Keratinocyte (primary cell): ENCODE measurements at regions not wholly inside any gene's neighbourhood (a gene's known extent, or its start where the extent isn't known, plus 50 kb on each side); places are given as distances from the start of the nearest gene placed in this dataset.

Source experiments
- DNase-seq: peaks from one replicate; pipeline ENCODE4 v3.0.0-alpha.2; 2011; ENCODE audit warnings: low read depth, missing footprints, low spot score
- FAIRE-seq: peaks from 2 replicates; lab custom pipeline; 2011; peaks lifted over from hg19 to GRCh38; lab: Jason Lieb, UNC
- H2AFZ ChIP-seq: 2 replicates; pipeline ENCODE4 v1.6.0; 2012; ENCODE audit warnings: low read length, control low read depth, inconsistent platforms; ENCODE audit not compliant: control insufficient read depth
- H3K27ac ChIP-seq: 2 replicates; pipeline ENCODE4 v1.5.1; 2011; ENCODE audit warnings: low read length; ENCODE audit not compliant: control insufficient read depth, insufficient read depth
- H3K27me3 ChIP-seq: 3 replicates; pipeline ENCODE4 v1.6.0; 2011; ENCODE audit warnings: low read length; ENCODE audit not compliant: control insufficient read depth, insufficient read depth; ENCODE audit errors: extremely low read depth
- H3K36me3 ChIP-seq, 2 experiments: 2 replicates in 1 of 2; 3 replicates in 1 of 2; pipeline ENCODE4 v1.5.1; 2011; ENCODE audit warnings: low read length in 2 of 2, mild to moderate bottlenecking in 1 of 2; ENCODE audit not compliant: control insufficient read depth in 2 of 2, insufficient read depth in 2 of 2; ENCODE audit errors: extremely low read depth in 1 of 2
- H3K4me1 ChIP-seq: 3 replicates; pipeline ENCODE4 v1.5.1; 2011; ENCODE audit warnings: low read length; ENCODE audit not compliant: control insufficient read depth, insufficient read depth; ENCODE audit errors: extremely low read depth
- H3K4me2 ChIP-seq: 3 replicates; pipeline ENCODE4 v1.6.0; 2011; ENCODE audit warnings: low read depth, low read length; ENCODE audit not compliant: control insufficient read depth, insufficient read depth; ENCODE audit errors: extremely low read depth
- H3K4me3 ChIP-seq, 3 experiments: fragments of 200-600 bp in 1 of 3; sonication (generic) in 1 of 3; 2 replicates in 2 of 3; 3 replicates in 1 of 3; pipeline ENCODE4 v1.5.1; 2011 to 2016; ENCODE audit warnings: low read length in 3 of 3, mild to moderate bottlenecking in 3 of 3, control low read depth in 2 of 3, inconsistent platforms in 1 of 3, low read depth in 1 of 3, mixed read lengths in 1 of 3, mixed run types in 1 of 3, moderate library complexity in 1 of 3; ENCODE audit not compliant: control insufficient read depth in 2 of 3, insufficient read depth in 2 of 3; ENCODE audit errors: extremely low read depth in 1 of 3
- H3K79me2 ChIP-seq: 2 replicates; pipeline ENCODE4 v1.6.0; 2012; ENCODE audit warnings: low read length; ENCODE audit not compliant: control insufficient read depth, insufficient read depth
- H3K9ac ChIP-seq: 3 replicates; pipeline ENCODE4 v1.6.0; 2011; ENCODE audit warnings: low read length; ENCODE audit not compliant: control insufficient read depth, insufficient read depth; ENCODE audit errors: extremely low read depth
- H3K9me1 ChIP-seq: 3 replicates; pipeline ENCODE4 v1.6.0; 2011; ENCODE audit warnings: low read length; ENCODE audit not compliant: control insufficient read depth, insufficient read depth; ENCODE audit errors: extremely low read depth
- H3K9me3 ChIP-seq: 2 replicates; pipeline ENCODE4 v1.5.1; 2012; ENCODE audit warnings: low read depth, low read length; ENCODE audit not compliant: control insufficient read depth
- H4K20me1 ChIP-seq: 3 replicates; pipeline ENCODE4 v1.6.0; 2011; ENCODE audit warnings: low read length; ENCODE audit not compliant: control insufficient read depth, insufficient read depth; ENCODE audit errors: extremely low read depth
- EZH2 ChIP-seq: IDR thresholded peaks from one replicate; pipeline ENCODE4 v1.6.1; 2012; ENCODE audit warnings: inconsistent platforms, mild to moderate bottlenecking, low read length, moderate library complexity
- dilution Hi-C: fragments of 300-500 bp; cut with MboI; formaldehyde crosslinking; loops from one replicate; pipeline ENCODE4 v1.7.0; 2020; ENCODE audit warnings: low sequenced_read_pairs; ENCODE audit not compliant: extremely low pct_ligation_motif_present
- TF ChIP-seq, protein P1 (sequence below), 3 experiments: IDR thresholded peaks in 1 of 3; conservative IDR thresholded peaks in 1 of 3; optimal IDR thresholded peaks in 1 of 3; 2 replicates in 2 of 3; 3 replicates in 1 of 3; pipeline versions ENCODE3 to v1.5.1; 2011; ENCODE audit warnings: low read length in 3 of 3, mild to moderate bottlenecking in 3 of 3, moderate library complexity in 2 of 3, control low read depth in 1 of 3, inconsistent platforms in 1 of 3; ENCODE audit not compliant: insufficient read depth in 2 of 3; ENCODE audit errors: extremely low read depth in 1 of 3

DNA sequence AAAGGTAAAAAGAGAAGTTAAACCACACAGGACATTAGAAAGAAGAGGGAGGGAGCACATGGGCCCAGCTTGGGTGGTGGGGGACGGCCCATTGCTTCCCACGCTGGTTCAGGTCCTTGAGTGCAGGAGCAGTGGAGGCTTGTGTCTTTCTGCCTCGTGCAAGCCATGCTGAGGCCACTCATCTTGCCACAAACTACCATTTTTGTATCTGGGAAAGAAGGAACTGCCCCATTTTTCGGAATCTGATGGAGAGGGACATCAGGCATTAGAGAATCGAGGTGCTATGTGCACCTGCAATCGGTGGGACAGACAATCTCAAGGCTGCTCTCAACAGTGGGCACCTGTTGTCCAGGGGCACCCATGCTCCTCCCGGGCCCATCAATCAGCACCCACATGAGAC is 234.5 kb downstream of the KLF13 start:
- Histone ChIP-seq H4K20me1 (no peaks in the 10 kb centered on the region), H3K79me2 (no peaks in the 10 kb centered on the region), H2AFZ (no peak overlapping the region), H3K36me3 (no peaks in the 10 kb centered on the region), H3K4me2 (no peak overlapping the region), H3K9me1 (no peaks in the 10 kb centered on the region), H3K27me3 (no peaks in the 10 kb centered on the region), H3K4me1 (no peaks in the 10 kb centered on the region), H3K9me3 (no peaks in the 10 kb centered on the region), H3K9ac (no peak overlapping the region), H3K27ac (no peak overlapping the region), H3K4me3 (no peak overlapping the region)
- dilution Hi-C loops, result no loop called here
- TF ChIP-seq EZH2, result no peak
- TF ChIP-seq, protein P1, sequence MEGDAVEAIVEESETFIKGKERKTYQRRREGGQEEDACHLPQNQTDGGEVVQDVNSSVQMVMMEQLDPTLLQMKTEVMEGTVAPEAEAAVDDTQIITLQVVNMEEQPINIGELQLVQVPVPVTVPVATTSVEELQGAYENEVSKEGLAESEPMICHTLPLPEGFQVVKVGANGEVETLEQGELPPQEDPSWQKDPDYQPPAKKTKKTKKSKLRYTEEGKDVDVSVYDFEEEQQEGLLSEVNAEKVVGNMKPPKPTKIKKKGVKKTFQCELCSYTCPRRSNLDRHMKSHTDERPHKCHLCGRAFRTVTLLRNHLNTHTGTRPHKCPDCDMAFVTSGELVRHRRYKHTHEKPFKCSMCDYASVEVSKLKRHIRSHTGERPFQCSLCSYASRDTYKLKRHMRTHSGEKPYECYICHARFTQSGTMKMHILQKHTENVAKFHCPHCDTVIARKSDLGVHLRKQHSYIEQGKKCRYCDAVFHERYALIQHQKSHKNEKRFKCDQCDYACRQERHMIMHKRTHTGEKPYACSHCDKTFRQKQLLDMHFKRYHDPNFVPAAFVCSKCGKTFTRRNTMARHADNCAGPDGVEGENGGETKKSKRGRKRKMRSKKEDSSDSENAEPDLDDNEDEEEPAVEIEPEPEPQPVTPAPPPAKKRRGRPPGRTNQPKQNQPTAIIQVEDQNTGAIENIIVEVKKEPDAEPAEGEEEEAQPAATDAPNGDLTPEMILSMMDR (optimal IDR thresholded peaks at IDR 0.05 in 1 of 3, IDR thresholded peaks at IDR 0.05 in 1 of 3, conservative IDR thresholded peaks at IDR 0.05 in 1 of 3; ENCODE audit: extremely low read depth in 1 of 3, insufficient read depth in 2 of 3, low read length in 3 of 3), result no peak
- FAIRE-seq (no peak), DNase-seq (no peak)

DNA sequence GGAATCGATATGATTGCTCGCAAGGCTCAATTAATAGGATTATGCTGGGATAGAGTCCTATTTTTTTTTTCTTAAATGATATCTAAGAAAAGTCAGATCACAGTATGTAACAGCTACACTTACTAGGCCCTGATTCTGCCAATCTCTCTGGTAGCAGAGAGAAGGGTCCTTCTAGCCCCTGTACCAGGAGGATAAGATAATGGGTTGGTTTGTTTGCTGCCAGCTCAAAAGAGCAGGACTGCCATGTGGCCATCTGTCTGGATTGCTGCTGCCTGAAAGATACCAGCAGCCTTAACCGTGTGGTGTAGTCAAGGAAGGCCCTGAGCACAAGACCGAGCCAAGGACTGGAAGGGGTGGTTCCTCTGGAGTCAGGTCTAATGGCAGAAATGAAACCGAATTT is 236.4 kb downstream of the KLF13 start:
- Histone ChIP-seq H2AFZ (no peak overlapping the region), H3K9me3 (no peaks in the 10 kb centered on the region), H4K20me1 (no peaks in the 10 kb centered on the region), H3K4me3 (no peak overlapping the region), H3K4me1 (no peaks in the 10 kb centered on the region), H3K9me1 (no peaks in the 10 kb centered on the region), H3K27ac (no peak overlapping the region), H3K9ac (no peak overlapping the region), H3K4me2 (no peak overlapping the region), H3K79me2 (no peaks in the 10 kb centered on the region), H3K36me3 (no peaks in the 10 kb centered on the region), H3K27me3 (no peaks in the 10 kb centered on the region)
- dilution Hi-C loops, result no loop called here
- DNase-seq (no peak), FAIRE-seq (no peak)
- no peak for TF ChIP-seq EZH2
- TF ChIP-seq, protein P1 (optimal IDR thresholded peaks at IDR 0.05 in 1 of 3, IDR thresholded peaks at IDR 0.05 in 1 of 3, conservative IDR thresholded peaks at IDR 0.05 in 1 of 3; ENCODE audit: extremely low read depth in 1 of 3, insufficient read depth in 2 of 3, low read length in 3 of 3), result no peak
